Hepatocyte (in vitro differentiated cells): ENCODE measurements at regions not wholly inside any gene's neighbourhood (a gene's known extent, or its start where the extent isn't known, plus 50 kb on each side); places are given as distances from the start of the nearest gene placed in this dataset.

ENCODE experiments used
- DNase-seq: peaks from one replicate; pipeline ENCODE4 v3.0.0-alpha.2; 2016; ENCODE audit warnings: low spot score
- H2AFZ ChIP-seq: fragments of 200-600 bp; sonication (generic); 2 replicates; pipeline ENCODE4 v1.6.0; 2016; ENCODE audit warnings: antibody characterized with exemption, mild to moderate bottlenecking
- H3K27ac ChIP-seq: fragments of 200-600 bp; sonication (generic); 2 replicates; pipeline ENCODE4 v1.5.1; 2016; ENCODE audit warnings: mild to moderate bottlenecking
- H3K27me3 ChIP-seq: fragments of 200-600 bp; sonication (generic); 2 replicates; pipeline ENCODE4 v1.6.1; 2016
- H3K36me3 ChIP-seq: fragments of 200-600 bp; sonication (generic); replicated peaks from 2 replicates; pipeline ENCODE4 v1.5.1; 2016; ENCODE audit warnings: low read depth; ENCODE audit not compliant: insufficient read depth
- H3K4me1 ChIP-seq: fragments of 200-600 bp; sonication (generic); 2 replicates; pipeline ENCODE4 v1.5.1; 2016; ENCODE audit warnings: mild to moderate bottlenecking, moderate library complexity; ENCODE audit not compliant: insufficient read depth
- H3K4me2 ChIP-seq: fragments of 200-600 bp; sonication (generic); 2 replicates; pipeline ENCODE4 v1.6.0; 2016
- H3K4me3 ChIP-seq: fragments of 200-600 bp; sonication (generic); 2 replicates; pipeline ENCODE4 v1.5.1; 2016; ENCODE audit warnings: mild to moderate bottlenecking
- H3K79me2 ChIP-seq: fragments of 200-600 bp; sonication (generic); 2 replicates; pipeline ENCODE4 v1.6.0; 2017; ENCODE audit warnings: mild to moderate bottlenecking
- H3K9me2 ChIP-seq: fragments of 200-600 bp; sonication (generic); replicated peaks from 2 replicates; pipeline ENCODE4 v1.6.0; 2017; ENCODE audit warnings: mild to moderate bottlenecking; ENCODE audit not compliant: insufficient read depth
- H3K9me3 ChIP-seq: fragments of 200-600 bp; sonication (generic); 2 replicates; pipeline ENCODE4 v1.5.1; 2016; ENCODE audit warnings: low read depth, mild to moderate bottlenecking
- H4K20me1 ChIP-seq: fragments of 200-600 bp; sonication (generic); 2 replicates; pipeline ENCODE4 v1.6.0; 2016; ENCODE audit warnings: mild to moderate bottlenecking; ENCODE audit not compliant: insufficient read depth, poor library complexity, severe bottlenecking
- CTCF ChIP-seq: fragments of 200-600 bp; sonication (generic); IDR thresholded peaks from 2 replicates; pipeline ENCODE4 v1.5.1; 2016; ENCODE audit warnings: antibody characterized with exemption, mild to moderate bottlenecking; ENCODE audit not compliant: poor library complexity
- EZH2 ChIP-seq: fragments of 200-600 bp; sonication (generic); IDR thresholded peaks from 2 replicates; pipeline ENCODE4 v1.6.1; 2016; ENCODE audit warnings: antibody characterized with exemption, mild to moderate bottlenecking, borderline replicate concordance
- EZH2phosphoT487 ChIP-seq: fragments of 200-600 bp; sonication (generic); IDR thresholded peaks from one replicate; pipeline ENCODE4 v1.6.1; 2018; ENCODE audit warnings: antibody characterized with exemption, mild to moderate bottlenecking, low read depth, moderate library complexity; ENCODE audit not compliant: unreplicated experiment, severe bottlenecking
- WGBS: methylation state at CpG from one replicate; pipeline ENCODE4 v1.1.6; 2016; ENCODE audit warnings: low lambda C conversion rate; ENCODE audit errors: missing lambda C conversion rate; 5-methylcytosine and 5-hydroxymethylcytosine counted together

- peak; percentile 90 for DNase-seq
- Histone ChIP-seq H3K4me2 (no peak overlapping the region), H3K27ac (peak overlapping the region; percentile 7), H3K36me3 (no peaks in the 10 kb centered on the region), H3K79me2 (no peaks in the 10 kb centered on the region), H3K27me3 (no peaks in the 10 kb centered on the region), H3K9me2 (no peaks in the 10 kb centered on the region), H3K9me3 (no peaks in the 10 kb centered on the region), H3K4me3 (no peak overlapping the region), H2AFZ (no peak overlapping the region), H4K20me1 (no peaks in the 10 kb centered on the region), H3K4me1 (peaks cover 10% of the 10 kb centered on the region)
- WGBS = 38% methylated on average over 8 of the region's 8 CpGs
- TF ChIP-seq EZH2 (no peak), CTCF (peak; percentile 97)
These were observed 503.5 kb upstream of the PKN2 start for GRCh38 chr1:88180449-88181108.

GRCh38 chr1:88186911-88187310 lies 497.2 kb upstream of the PKN2 start:
- Histone ChIP-seq H2AFZ (no peak overlapping the region), H3K27me3 (no peaks in the 10 kb centered on the region), H4K20me1 (no peaks in the 10 kb centered on the region), H3K36me3 (no peaks in the 10 kb centered on the region), H3K9me2 (no peaks in the 10 kb centered on the region), H3K4me2 (no peak overlapping the region), H3K4me1 (peaks cover 7% of the 10 kb centered on the region), H3K4me3 (no peak overlapping the region), H3K79me2 (no peaks in the 10 kb centered on the region), H3K9me3 (no peaks in the 10 kb centered on the region), H3K27ac (no peak overlapping the region)
- no peak for TF ChIP-seq CTCF
- no peak for TF ChIP-seq EZH2
- no peak for TF ChIP-seq EZH2phosphoT487
- DNase-seq = no peak

- Histone ChIP-seq H4K20me1 (no peaks in the 10 kb centered on the region), H3K27me3 (no peaks in the 10 kb centered on the region), H3K9me3 (no peaks in the 10 kb centered on the region), H3K4me3 (no peak overlapping the region), H3K36me3 (no peaks in the 10 kb centered on the region), H3K79me2 (no peaks in the 10 kb centered on the region), H3K4me2 (peak overlapping the region; percentile 5), H3K4me1 (peaks cover 7% of the 10 kb centered on the region), H2AFZ (no peak overlapping the region), H3K9me2 (no peaks in the 10 kb centered on the region), H3K27ac (no peak overlapping the region)
- no peak for DNase-seq
- TF ChIP-seq EZH2phosphoT487 (no peak), EZH2 (no peak), CTCF (no peak)
These were observed 496.0 kb upstream of the PKN2 start for GRCh38 chr1:88188038-88188437.

GRCh38 chr1:88189525-88189924 lies 494.5 kb upstream of the PKN2 start:
- Histone ChIP-seq H3K27me3 (no peaks in the 10 kb centered on the region), H3K4me3 (no peak overlapping the region), H2AFZ (no peak overlapping the region), H3K36me3 (no peaks in the 10 kb centered on the region), H3K9me2 (no peaks in the 10 kb centered on the region), H3K9me3 (no peaks in the 10 kb centered on the region), H4K20me1 (no peaks in the 10 kb centered on the region), H3K27ac (no peak overlapping the region), H3K4me1 (peaks cover 7% of the 10 kb centered on the region), H3K79me2 (no peaks in the 10 kb centered on the region), H3K4me2 (no peak overlapping the region)
- TF ChIP-seq EZH2phosphoT487 = no peak
- TF ChIP-seq CTCF = no peak
- no peak for TF ChIP-seq EZH2
- DNase-seq = no peak
- 84% methylated on average over 2 of the region's 2 CpGs for WGBS
